ENCODE measurements at regions not wholly inside any gene's neighbourhood (a gene's known extent, or its start where the extent isn't known, plus 50 kb on each side); places are given as distances from the start of the nearest gene placed in this dataset.

- CTCF ChIA-PET = no interaction called here
- Histone ChIP-seq H3K4me3 (ENCODE audit: low read depth in 2 of 2, low read length in 2 of 2) (no peak overlapping the region), H3K4me1 (ENCODE audit: control insufficient read depth, insufficient read depth, low read length) (no peaks in the 10 kb centered on the region), H3K9me3 (ENCODE audit: control insufficient read depth, insufficient read depth, low read depth, low read length) (no peaks in the 10 kb centered on the region), H3K27me3 (ENCODE audit: control insufficient read depth, insufficient read depth, low read length) (no peaks in the 10 kb centered on the region), H3K27ac (ENCODE audit: low read length) (no peak overlapping the region), H3K36me3 (ENCODE audit: control insufficient read depth, insufficient read depth, low read length) (no peaks in the 10 kb centered on the region)
- intact Hi-C loops (cut with micrococcal nuclease; ENCODE audit: unreplicated experiment) = no loop called here
- POLR2A ChIA-PET = no interaction called here
- in situ Hi-C loops (cut with HindIII; ENCODE audit: low pct_unique_long_range_greater_than_20kb, low sequenced_read_pairs) = no loop called here
- peak; percentile 10 for DNase-seq (ENCODE audit: low read depth, low spot score)
- BruUV-seq (replicated peaks) = no TSS peak
- no peak for ATAC-seq
- TF ChIP-seq SIN3A (IDR thresholded peaks at IDR 0.05; ENCODE audit: borderline replicate concordance, insufficient read depth, low read depth, low read length) = no peak
- no peak for TF ChIP-seq REST (IDR thresholded peaks at IDR 0.05; ENCODE audit: insufficient read depth in 1 of 2, low read depth in 2 of 2, low read length in 1 of 2)
- TF ChIP-seq TCF7L2 (IDR thresholded peaks at IDR 0.05; ENCODE audit: low read depth, low read length) = no peak
- no peak for TF ChIP-seq POLR2AphosphoS5 (IDR thresholded peaks at IDR 0.05; ENCODE audit: low read depth, low read length)
- TF ChIP-seq CTCF (IDR thresholded peaks at IDR 0.05) = no peak
Observed at GRCh38 chr13:68099631-68100030, 869.5 kb upstream of the PCDH9 start.

DNA sequence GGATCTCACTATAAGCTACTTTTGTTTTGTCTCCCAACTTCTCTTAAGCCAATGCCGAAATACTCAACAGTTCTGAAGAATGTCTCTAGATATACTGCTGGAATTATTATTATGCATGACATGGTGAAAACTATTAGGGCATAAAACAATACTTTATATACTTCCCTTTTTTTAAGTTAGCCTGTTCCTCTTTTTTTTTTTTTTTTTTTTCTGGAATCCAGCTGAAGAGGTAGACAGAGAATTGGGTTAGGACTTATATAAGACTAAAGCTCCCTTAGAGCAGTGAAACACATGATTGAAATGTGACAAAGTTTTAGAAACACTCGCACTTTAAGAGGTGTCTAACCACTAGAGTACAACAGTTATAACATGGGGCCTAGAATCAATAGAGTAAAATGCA is 850.9 kb upstream of the PCDH9 start:
- intact Hi-C loops (cut with micrococcal nuclease; ENCODE audit: unreplicated experiment) = no loop called here
- Histone ChIP-seq H3K36me3 (ENCODE audit: control insufficient read depth, insufficient read depth, low read length) (no peaks in the 10 kb centered on the region), H3K4me1 (ENCODE audit: control insufficient read depth, insufficient read depth, low read length) (no peaks in the 10 kb centered on the region), H3K27me3 (ENCODE audit: control insufficient read depth, insufficient read depth, low read length) (no peaks in the 10 kb centered on the region), H3K9me3 (ENCODE audit: control insufficient read depth, insufficient read depth, low read depth, low read length) (no peaks in the 10 kb centered on the region), H3K4me3 (ENCODE audit: low read depth in 2 of 2, low read length in 2 of 2) (no peak overlapping the region), H3K27ac (ENCODE audit: low read length) (no peak overlapping the region)
- ATAC-seq (no peak), DNase-seq (ENCODE audit: low read depth, low spot score) (no peak)
- CTCF ChIA-PET = no interaction called here
- in situ Hi-C loops (cut with HindIII; ENCODE audit: low pct_unique_long_range_greater_than_20kb, low sequenced_read_pairs) = no loop called here
- POLR2A ChIA-PET = no interaction called here
- BruUV-seq (replicated peaks) = no TSS peak
- TF ChIP-seq TCF7L2 (IDR thresholded peaks at IDR 0.05; ENCODE audit: low read depth, low read length) = no peak
- no peak for TF ChIP-seq POLR2AphosphoS5 (IDR thresholded peaks at IDR 0.05; ENCODE audit: low read depth, low read length)
- no peak for TF ChIP-seq SIN3A (IDR thresholded peaks at IDR 0.05; ENCODE audit: borderline replicate concordance, insufficient read depth, low read depth, low read length)
- TF ChIP-seq REST (IDR thresholded peaks at IDR 0.05; ENCODE audit: insufficient read depth in 1 of 2, low read depth in 2 of 2, low read length in 1 of 2) = no peak
- no peak for TF ChIP-seq CTCF (IDR thresholded peaks at IDR 0.05)
